ENCODE measurements at regions not wholly inside any gene's neighbourhood (a gene's known extent, or its start where the extent isn't known, plus 50 kb on each side); places are given as distances from the start of the nearest gene placed in this dataset.

- H3K4me3 ChIP-seq (ENCODE audit: low read depth, low read length): no peak overlapping the region
- DNase-seq (ENCODE audit: low read depth): no peak
Observed at GRCh38 chr1:219374046-219374566, 200.4 kb downstream of the LYPLAL1 start.

DNA sequence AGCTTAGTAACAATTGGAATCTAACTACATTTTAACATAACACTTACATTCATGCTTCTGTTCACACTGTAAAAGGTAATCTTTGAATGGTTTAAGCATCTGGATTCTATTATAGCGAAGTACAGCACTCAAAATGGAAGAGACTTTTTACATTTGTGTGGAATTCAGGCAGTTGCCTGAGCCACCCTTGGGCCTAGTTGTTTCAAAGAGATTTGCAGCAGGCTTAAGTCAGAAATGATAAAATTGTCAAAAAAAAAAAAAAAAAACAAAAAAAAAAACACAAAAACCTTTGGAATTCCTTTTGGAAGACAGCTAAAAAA, 199.9 kb downstream of the LYPLAL1 start:
- DNase-seq (ENCODE audit: low read depth): no peak
- no peak overlapping the region for H3K4me3 ChIP-seq (ENCODE audit: low read depth, low read length)

- no peak for DNase-seq (ENCODE audit: low read depth)
- no peak overlapping the region for H3K4me3 ChIP-seq (ENCODE audit: low read depth, low read length)
Observed at GRCh38 chr1:219372916-219373615, 199.4 kb downstream of the LYPLAL1 start.

GRCh38 chr1:219371471-219371870, 197.8 kb downstream of the LYPLAL1 start:
- DNase-seq (ENCODE audit: low read depth): no peak
- H3K4me3 ChIP-seq (ENCODE audit: low read depth, low read length): no peak overlapping the region

DNA sequence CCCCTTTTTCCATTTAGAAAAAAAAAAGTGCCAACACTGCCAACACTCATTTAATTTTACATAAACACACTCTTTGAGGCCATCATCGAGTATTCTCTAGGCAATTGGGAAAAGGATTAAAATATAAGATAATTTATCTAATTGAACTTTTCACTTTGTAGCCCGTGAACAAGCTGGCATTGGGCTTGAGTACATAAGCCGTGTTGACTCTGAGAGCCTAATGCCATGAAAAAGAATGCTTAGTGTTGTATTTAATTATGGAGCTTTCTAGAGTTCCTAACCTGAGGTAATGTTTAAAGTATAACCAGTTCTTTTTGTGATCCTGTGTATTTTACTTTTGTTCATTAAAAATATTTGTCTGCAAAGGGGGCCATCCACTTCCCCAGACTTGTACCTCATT, 193.8 kb downstream of the LYPLAL1 start:
- no peak overlapping the region for H3K4me3 ChIP-seq (ENCODE audit: low read depth, low read length)
- no peak for DNase-seq (ENCODE audit: low read depth)

DNA sequence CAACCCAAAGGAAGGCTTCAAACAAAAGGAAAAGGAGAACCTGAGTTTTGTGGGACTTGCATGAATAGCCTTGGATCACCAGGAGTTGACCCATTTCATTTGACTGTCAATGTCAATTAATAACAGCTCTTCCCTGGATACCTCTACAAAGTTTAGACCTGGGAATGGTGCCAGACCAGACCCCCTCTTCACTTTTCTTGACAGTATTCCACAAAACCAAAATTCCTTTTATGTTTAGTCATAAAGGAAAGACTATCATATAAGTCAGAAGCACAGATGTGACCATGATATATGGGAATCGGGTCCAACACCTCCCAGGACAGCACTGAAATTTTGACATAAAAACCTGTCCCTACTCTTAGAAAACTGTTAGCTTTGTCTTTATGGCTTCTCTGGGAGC, 191.8 kb downstream of the LYPLAL1 start:
- H3K4me3 ChIP-seq (ENCODE audit: low read depth, low read length): no peak overlapping the region
- DNase-seq (ENCODE audit: low read depth): no peak

DNA sequence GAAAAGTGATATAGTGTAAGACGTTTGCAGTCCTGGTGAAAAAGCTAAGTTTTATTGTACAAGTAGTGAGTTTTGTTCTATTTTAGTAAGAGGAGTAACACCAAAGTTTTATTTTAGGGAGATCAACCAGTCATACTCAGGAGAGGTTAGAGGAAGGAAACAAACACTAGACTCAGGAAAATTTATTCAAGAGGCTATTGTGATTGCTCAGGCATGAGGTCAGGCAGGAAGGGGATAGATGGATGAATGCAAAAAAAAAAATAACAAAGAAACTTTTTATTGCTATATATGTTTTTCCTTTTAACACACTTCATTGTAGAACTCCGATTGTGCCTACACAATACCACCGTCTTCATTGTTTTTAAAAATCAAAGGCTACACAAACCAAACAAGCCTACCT, 189.0 kb downstream of the LYPLAL1 start:
- DNase-seq (ENCODE audit: low read depth): no peak
- no peak overlapping the region for H3K4me3 ChIP-seq (ENCODE audit: low read depth, low read length)

DNA sequence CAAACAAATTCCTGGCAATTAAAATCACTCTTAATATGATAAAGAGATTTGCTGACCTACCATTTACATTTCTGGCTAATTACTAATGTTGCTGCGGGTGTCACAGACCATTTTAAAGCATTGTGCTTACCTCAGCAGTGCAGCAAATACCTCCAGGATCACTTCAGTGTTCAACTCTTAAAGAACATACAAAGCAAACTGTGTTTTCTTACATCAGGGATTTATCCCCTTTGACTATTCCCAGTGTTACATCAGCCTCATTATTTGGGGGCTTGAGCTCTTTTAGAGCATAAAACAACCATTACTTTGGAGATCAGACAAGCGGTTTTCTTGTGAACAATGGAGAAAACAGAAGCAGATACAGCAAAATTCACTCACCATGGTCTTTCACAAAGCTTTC, 185.4 kb downstream of the LYPLAL1 start:
- no peak for DNase-seq (ENCODE audit: low read depth)
- no peak overlapping the region for H3K4me3 ChIP-seq (ENCODE audit: low read depth, low read length)

GRCh38 chr1:219358080-219358479, 184.4 kb downstream of the LYPLAL1 start:
- H3K4me3 ChIP-seq (ENCODE audit: low read depth, low read length): no peak overlapping the region
- DNase-seq (ENCODE audit: low read depth): no peak

- no peak overlapping the region for H3K4me3 ChIP-seq (ENCODE audit: low read depth, low read length)
- no peak for DNase-seq (ENCODE audit: low read depth)
Observed at GRCh38 chr1:219354962-219355361, 181.3 kb downstream of the LYPLAL1 start.

GRCh38 chr1:219352961-219353651, 179.4 kb downstream of the LYPLAL1 start:
- no peak for DNase-seq (ENCODE audit: low read depth)

GRCh38 chr1:219350172-219350931, 176.7 kb downstream of the LYPLAL1 start:
- peak; percentile 23 for DNase-seq (ENCODE audit: low read depth)
- H3K4me3 ChIP-seq (ENCODE audit: low read depth, low read length): no peak overlapping the region

More at GRCh38 chr1:219352961-219353651, 179.4 kb downstream of the LYPLAL1 start:
- H3K4me3 ChIP-seq (ENCODE audit: low read depth, low read length): no peak overlapping the region

DNA sequence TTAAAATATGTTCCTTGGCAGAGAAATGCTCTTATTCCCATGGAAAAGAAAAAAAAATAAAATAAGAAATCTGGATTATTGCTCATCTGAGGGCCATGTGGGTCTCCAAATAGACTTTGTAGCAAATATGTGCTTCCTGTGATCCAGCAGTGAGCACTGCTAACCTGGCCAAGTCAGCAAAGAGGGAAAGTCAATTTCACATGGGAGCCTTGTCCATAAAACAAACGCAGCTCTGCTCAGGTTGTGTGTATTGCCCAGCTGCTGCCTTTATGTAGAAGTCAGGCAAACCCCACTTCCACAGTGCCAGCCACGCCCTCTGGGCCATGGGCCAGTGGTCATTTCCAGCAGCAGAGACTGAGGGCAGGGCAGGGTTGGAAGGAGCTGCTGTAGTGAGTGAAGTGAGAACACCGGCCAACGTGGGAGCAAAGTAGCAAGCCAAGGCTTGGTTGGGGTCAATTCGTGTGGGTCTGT, 174.3 kb downstream of the LYPLAL1 start:
- DNase-seq (ENCODE audit: low read depth): no peak
- no peak overlapping the region for H3K4me3 ChIP-seq (ENCODE audit: low read depth, low read length)

DNA sequence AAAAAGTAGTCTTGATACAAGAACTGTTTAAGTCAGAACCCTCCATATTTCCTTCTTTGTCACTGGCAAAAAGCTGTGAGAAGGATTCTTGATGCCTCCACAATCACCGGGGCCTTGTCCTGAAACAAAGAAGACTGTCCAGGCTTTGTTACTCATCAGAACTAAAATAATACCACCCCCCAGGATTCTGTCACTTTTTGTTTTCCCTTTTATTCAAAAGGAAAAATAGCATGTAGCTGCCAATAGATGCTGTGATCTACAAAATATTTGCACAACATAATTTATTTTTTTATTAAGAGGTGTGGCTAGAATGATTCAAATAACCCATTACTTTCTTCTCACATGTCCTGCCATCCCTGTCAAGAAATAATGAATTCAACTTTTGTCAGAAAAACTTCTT, 173.7 kb downstream of the LYPLAL1 start:
- DNase-seq (ENCODE audit: low read depth): no peak
- H3K4me3 ChIP-seq (ENCODE audit: low read depth, low read length): no peak overlapping the region

DNA sequence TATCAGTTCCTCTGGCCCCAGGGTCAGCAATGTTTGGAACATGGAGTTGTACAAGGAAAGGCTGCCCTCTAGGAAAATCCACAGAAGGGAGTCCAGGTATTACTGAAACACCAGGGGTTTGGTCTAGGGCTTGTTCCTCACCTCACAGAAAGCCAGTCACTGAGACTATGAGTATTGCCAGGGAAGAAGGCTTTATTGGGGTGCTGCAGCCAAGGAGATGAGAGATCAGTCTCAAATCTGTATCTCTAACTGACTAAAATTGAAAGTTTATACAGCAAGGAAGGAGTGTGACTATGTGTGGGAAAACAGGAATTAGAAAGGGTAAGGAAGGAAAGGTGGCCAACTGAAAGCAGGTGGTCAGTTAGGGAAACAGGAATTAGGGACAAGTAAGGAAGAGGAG, 172.3 kb downstream of the LYPLAL1 start:
- no peak overlapping the region for H3K4me3 ChIP-seq (ENCODE audit: low read depth, low read length)

GRCh38 chr1:219342836-219343235, 169.2 kb downstream of the LYPLAL1 start:
- no peak overlapping the region for H3K4me3 ChIP-seq (ENCODE audit: low read depth, low read length)
- no peak for DNase-seq (ENCODE audit: low read depth)

More for the DNA sequence above, 172.3 kb downstream of the LYPLAL1 start:
- no peak for DNase-seq (ENCODE audit: low read depth)

GRCh38 chr1:219340796-219341195, 167.1 kb downstream of the LYPLAL1 start:
- no peak for DNase-seq (ENCODE audit: low read depth)
- H3K4me3 ChIP-seq (ENCODE audit: low read depth, low read length): no peak overlapping the region

DNA sequence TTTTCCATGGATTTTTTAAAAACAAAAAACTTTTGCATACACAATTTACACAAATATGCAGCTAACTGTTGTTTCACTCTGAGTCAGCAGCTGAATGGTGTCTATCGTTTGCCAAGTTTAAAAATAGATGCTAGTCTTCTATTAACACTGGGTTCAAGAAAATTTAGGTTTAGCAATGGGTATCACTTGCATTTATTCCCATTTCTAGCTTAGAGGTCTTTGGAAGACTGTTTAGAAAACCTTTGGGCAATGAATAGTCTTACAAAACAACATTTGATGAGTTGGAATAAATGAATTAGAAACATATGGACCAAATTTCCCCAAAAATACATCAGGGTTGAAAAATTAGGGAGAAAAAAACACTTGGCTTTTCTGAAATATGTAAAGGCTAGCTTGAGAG, 165.8 kb downstream of the LYPLAL1 start:
- no peak overlapping the region for H3K4me3 ChIP-seq (ENCODE audit: low read depth, low read length)
- no peak for DNase-seq (ENCODE audit: low read depth)

DNA sequence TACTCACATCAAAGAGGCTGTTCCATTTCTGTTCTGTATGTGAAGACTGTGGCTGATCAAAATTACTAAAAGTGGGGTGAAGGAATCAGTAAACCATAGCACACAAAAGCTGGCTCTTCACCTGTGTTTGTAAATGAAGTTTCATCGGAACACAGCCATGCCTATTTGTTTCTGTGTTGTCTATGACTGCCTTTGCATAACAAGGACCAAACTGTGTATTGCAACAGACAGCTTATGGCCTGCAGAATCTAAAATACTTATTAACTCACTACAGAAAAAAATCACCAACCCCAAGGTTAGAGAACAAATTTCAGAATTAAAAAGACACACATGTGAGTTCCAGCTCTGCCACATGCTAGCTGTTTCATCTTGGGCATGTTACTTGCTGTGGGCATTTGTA, 163.9 kb downstream of the LYPLAL1 start:
- H3K4me3 ChIP-seq (ENCODE audit: low read depth, low read length): no peak overlapping the region
- DNase-seq (ENCODE audit: low read depth): no peak

DNA sequence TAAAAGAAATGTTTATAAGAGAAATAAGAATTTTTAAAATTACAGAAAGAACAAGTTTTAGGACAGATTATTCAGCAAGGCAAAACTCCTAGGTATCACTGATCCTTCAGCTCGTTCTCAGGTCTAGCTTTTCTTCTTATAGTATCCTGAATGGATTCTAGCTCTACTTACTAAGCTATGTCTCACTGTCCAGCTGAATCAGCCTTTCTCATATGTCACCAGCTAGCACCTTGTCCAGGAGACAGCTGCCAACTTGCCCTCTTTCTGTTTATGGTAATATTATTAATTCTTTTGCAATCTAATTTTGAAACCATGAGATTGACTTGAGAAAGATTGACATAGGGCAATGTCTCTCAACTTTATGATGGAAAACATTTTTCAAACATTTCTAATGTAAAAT, 159.9 kb downstream of the LYPLAL1 start:
- H3K4me3 ChIP-seq (ENCODE audit: low read depth, low read length): no peak overlapping the region
- no peak for DNase-seq (ENCODE audit: low read depth)
